ENCODE measurements at regions not wholly inside any gene's neighbourhood (a gene's known extent, or its start where the extent isn't known, plus 50 kb on each side); places are given as distances from the start of the nearest gene placed in this dataset.
"Not testable (repeated sequence)": the region's sequence is repeated elsewhere in the genome, so short reads cannot be mapped to it uniquely, and the experiment has no call there.

GRCh38 chr2:89825034-89825433, 1133.6 kb downstream of the RPIA start:
- TF ChIP-seq CTCF (IDR thresholded peaks at IDR 0.05; ENCODE audit: low read depth, low read length), result no peak

GRCh38 chr2:89826741-89827140, 1135.3 kb downstream of the RPIA start:
- not testable (repeated sequence) for DNase-seq (ENCODE audit: extremely low read depth, low read depth)

More at GRCh38 chr2:89825034-89825433, 1133.6 kb downstream of the RPIA start:
- DNase-seq (ENCODE audit: extremely low read depth, low read depth), result no peak

GRCh38 chr2:89827829-89828228, 1136.4 kb downstream of the RPIA start:
- DNase-seq (ENCODE audit: extremely low read depth, low read depth), result not testable (repeated sequence)

- DNase-seq (ENCODE audit: extremely low read depth, low read depth), result not testable (repeated sequence)
Measured at GRCh38 chr2:89828416-89828815, 1136.9 kb downstream of the RPIA start.

- not testable (repeated sequence) for DNase-seq (ENCODE audit: extremely low read depth, low read depth)
Measured at GRCh38 chr2:89828961-89829631, 1137.6 kb downstream of the RPIA start.

- DNase-seq (ENCODE audit: extremely low read depth, low read depth), result no peak
- no peak for TF ChIP-seq CTCF (IDR thresholded peaks at IDR 0.05; ENCODE audit: low read depth, low read length)
Measured at GRCh38 chr2:89829828-89830227, 1138.4 kb downstream of the RPIA start.

GRCh38 chr2:89830341-89831218, 1139.1 kb downstream of the RPIA start:
- DNase-seq (ENCODE audit: extremely low read depth, low read depth), result not testable (repeated sequence)

GRCh38 chr2:89831641-89832498, 1140.4 kb downstream of the RPIA start:
- no peak for TF ChIP-seq CTCF (IDR thresholded peaks at IDR 0.05; ENCODE audit: low read depth, low read length)
- DNase-seq (ENCODE audit: extremely low read depth, low read depth), result no peak

- no peak for DNase-seq (ENCODE audit: extremely low read depth, low read depth)
- TF ChIP-seq CTCF (IDR thresholded peaks at IDR 0.05; ENCODE audit: low read depth, low read length), result no peak
Measured at GRCh38 chr2:89833116-89833779, 1141.8 kb downstream of the RPIA start.
